GM06990 (cell line): ENCODE measurements at regions not wholly inside any gene's neighbourhood (a gene's known extent, or its start where the extent isn't known, plus 50 kb on each side); places are given as distances from the start of the nearest gene placed in this dataset.

Experiments used
- DNase-seq: peaks from one replicate; pipeline ENCODE4 v3.0.0-alpha.2; 2011; ENCODE audit not compliant: insufficient read length; ENCODE audit errors: extremely low read depth
- H3K27me3 ChIP-seq: replicated peaks from 2 replicates; pipeline ENCODE4 v1.6.0; 2011; ENCODE audit warnings: low read length; ENCODE audit not compliant: control insufficient read depth, insufficient read depth
- H3K36me3 ChIP-seq: 2 replicates; pipeline ENCODE4 v1.5.1; 2011; ENCODE audit warnings: low read length; ENCODE audit not compliant: control insufficient read depth, insufficient read depth
- H3K4me3 ChIP-seq: replicated peaks from 2 replicates; pipeline ENCODE4 v1.5.1; 2011; ENCODE audit warnings: low read depth, mild to moderate bottlenecking, control low read depth, low read length
- TF ChIP-seq, protein P1 (sequence below): IDR thresholded peaks from 2 replicates; pipeline ENCODE4 v1.5.1; 2011; ENCODE audit warnings: low read length, control low read depth, mild to moderate bottlenecking, inconsistent platforms; ENCODE audit not compliant: insufficient read depth, poor library complexity, severe bottlenecking

- Histone ChIP-seq H3K36me3 (no peaks in the 10 kb centered on the region), H3K4me3 (no peak overlapping the region), H3K27me3 (no peaks in the 10 kb centered on the region)
- DNase-seq, result no peak
- TF ChIP-seq, protein P1, sequence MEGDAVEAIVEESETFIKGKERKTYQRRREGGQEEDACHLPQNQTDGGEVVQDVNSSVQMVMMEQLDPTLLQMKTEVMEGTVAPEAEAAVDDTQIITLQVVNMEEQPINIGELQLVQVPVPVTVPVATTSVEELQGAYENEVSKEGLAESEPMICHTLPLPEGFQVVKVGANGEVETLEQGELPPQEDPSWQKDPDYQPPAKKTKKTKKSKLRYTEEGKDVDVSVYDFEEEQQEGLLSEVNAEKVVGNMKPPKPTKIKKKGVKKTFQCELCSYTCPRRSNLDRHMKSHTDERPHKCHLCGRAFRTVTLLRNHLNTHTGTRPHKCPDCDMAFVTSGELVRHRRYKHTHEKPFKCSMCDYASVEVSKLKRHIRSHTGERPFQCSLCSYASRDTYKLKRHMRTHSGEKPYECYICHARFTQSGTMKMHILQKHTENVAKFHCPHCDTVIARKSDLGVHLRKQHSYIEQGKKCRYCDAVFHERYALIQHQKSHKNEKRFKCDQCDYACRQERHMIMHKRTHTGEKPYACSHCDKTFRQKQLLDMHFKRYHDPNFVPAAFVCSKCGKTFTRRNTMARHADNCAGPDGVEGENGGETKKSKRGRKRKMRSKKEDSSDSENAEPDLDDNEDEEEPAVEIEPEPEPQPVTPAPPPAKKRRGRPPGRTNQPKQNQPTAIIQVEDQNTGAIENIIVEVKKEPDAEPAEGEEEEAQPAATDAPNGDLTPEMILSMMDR, result no peak
Measured at GRCh38 chr10:9234191-9234590, 1179.7 kb downstream of the GATA3 start.

- TF ChIP-seq, protein P1, result no peak
- H3K27me3 ChIP-seq, result no peaks in the 10 kb centered on the region
Measured at GRCh38 chr10:9238041-9238440, 1183.6 kb downstream of the GATA3 start.

DNA sequence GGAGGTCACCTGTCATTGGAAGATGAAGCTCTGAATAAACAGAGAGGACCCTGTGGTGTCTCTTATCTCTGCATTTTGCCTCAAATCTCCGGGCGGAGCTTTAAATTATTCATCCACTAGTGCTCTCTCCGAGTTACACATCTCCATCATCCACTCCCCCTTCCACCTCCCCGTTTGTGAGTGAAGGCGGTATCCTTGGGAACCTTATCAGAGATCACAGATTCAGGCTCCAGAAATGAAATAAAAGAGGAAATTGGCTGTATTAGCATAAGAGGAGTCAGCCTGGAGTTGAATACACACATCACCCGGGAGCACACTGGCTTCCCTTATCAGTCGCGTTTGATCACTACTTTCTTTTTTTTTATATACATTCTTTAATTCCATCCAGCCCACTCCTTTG, 1184.8 kb downstream of the GATA3 start:
- TF ChIP-seq, protein P1, result no peak
- DNase-seq, result no peak
- Histone ChIP-seq H3K36me3 (no peaks in the 10 kb centered on the region), H3K27me3 (no peaks in the 10 kb centered on the region), H3K4me3 (no peak overlapping the region)

More at GRCh38 chr10:9238041-9238440, 1183.6 kb downstream of the GATA3 start:
- no peaks in the 10 kb centered on the region for H3K36me3 ChIP-seq
- no peak overlapping the region for H3K4me3 ChIP-seq
- DNase-seq, result no peak

GRCh38 chr10:9243941-9244411, 1189.5 kb downstream of the GATA3 start:
- TF ChIP-seq, protein P1, result no peak
- H3K27me3 ChIP-seq, result no peaks in the 10 kb centered on the region
- H3K36me3 ChIP-seq, result no peaks in the 10 kb centered on the region
- no peak overlapping the region for H3K4me3 ChIP-seq
- DNase-seq, result no peak

DNA sequence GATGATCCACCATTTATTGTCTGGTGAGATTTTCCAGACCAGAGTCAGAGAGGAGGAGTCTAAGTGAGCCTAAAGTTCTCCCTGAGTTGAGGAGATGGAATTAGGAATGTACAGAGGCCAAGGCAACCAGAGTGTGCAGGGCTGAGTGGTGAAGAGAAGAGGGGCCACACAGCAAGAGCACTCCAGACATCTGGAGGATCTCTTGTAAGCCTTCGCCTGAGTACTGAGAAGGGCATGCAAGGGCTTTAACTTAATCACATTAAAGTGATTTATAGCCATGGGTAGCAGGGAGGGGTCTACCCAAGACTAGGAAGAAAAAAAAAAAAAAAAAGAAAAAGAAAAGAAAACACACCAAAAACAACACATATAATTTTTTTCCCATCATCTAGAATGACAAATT, 1190.4 kb downstream of the GATA3 start:
- TF ChIP-seq, protein P1, result no peak
- Histone ChIP-seq H3K36me3 (no peaks in the 10 kb centered on the region), H3K27me3 (no peaks in the 10 kb centered on the region), H3K4me3 (no peak overlapping the region)
- no peak for DNase-seq

GRCh38 chr10:9253121-9253520, 1198.6 kb downstream of the GATA3 start:
- H3K27me3 ChIP-seq, result no peaks in the 10 kb centered on the region
- H3K4me3 ChIP-seq, result no peak overlapping the region
- DNase-seq, result no peak
- no peaks in the 10 kb centered on the region for H3K36me3 ChIP-seq
- TF ChIP-seq, protein P1, result no peak
